Stromal cell of bone marrow (primary cell): ENCODE measurements at regions not wholly inside any gene's neighbourhood (a gene's known extent, or its start where the extent isn't known, plus 50 kb on each side); places are given as distances from the start of the nearest gene placed in this dataset.
"Not testable (repeated sequence)": the region's sequence is repeated elsewhere in the genome, so short reads cannot be mapped to it uniquely, and the experiment has no call there.

ENCODE experiments used
- DNase-seq: peaks from one replicate; pipeline ENCODE4 v3.0.0-alpha.2; 2012; ENCODE audit warnings: low read depth

DNA sequence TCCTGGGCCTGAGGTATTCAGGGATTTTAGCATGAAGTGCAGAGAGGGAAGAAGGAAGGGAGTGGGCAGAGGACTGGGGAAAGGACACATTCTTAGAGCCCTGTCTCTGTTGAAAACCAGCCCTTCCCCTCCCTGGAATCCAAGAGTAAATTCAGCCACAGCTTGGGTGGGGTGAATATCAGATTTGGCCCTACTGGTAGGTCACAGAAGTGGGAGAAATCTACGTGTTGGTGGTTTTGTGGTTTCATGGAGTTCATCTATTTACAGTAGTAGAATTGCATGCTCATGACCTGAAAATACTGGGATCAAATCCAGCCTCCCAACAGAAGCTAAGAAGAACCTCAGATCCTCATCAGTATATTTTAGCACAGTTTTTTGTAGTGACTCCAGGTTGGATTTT, 404.4 kb downstream of the BMP2 start:
- DNase-seq = peak; percentile 62

GRCh38 chr20:7174554-7174953, 407.1 kb downstream of the BMP2 start:
- DNase-seq = no peak

DNA sequence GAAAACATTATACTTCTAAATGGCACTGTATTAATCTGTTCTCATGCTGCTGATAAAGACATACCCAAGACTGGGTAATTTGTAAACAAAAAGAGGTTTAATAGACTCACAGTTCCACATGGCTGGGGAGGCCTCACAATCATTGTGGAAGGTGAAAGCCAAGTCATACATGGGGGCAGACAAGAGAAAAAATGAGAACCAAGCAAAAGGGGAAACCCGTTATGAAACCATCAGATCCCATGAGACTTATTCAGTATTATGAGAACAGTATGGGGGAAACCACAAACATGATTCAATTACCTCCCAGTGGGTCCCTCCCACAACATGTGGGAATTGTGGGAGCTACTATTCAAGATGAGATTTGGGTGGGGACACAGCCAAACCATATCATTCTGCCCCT, 408.3 kb downstream of the BMP2 start:
- DNase-seq = not testable (repeated sequence)

- no peak for DNase-seq
These were observed 410.5 kb downstream of the BMP2 start for GRCh38 chr20:7178004-7178403.

DNA sequence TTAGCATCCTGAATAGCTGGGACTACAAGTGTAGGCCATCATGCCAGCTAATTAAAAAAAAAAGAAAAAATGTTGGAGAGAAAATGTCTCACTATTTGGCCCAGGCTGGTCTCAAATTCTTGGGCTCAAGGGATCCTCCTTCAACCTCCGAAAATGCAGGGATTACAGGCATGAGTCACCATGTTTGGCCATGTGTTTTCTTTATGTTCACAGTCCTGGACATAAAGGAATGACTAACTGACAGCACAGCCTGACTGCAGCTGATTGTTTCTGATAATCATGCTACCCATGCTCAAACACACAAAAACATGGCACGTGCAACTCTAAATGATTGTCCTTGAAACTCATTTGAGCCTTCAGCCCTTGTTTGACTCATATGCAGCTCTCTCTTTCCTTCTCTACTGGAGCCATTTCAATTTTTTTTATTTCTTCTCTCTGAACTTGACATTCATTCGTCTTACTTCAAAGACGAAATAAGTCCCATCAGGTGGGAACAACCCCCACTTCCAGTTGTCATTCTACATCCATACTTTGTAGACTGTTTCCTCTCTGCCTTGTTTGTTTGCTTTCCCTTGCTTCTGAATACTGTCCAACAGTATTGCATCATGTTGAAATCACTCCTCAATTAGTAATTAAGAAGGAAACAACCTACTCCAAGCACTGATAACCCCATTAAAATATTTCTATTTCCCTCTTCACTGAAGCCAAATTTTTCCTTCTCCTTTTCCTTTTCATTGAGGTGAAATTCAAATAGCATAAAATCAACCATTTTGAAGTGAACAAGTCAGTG, 413.0 kb downstream of the BMP2 start:
- DNase-seq = no peak

- no peak for DNase-seq
These were observed 421.7 kb downstream of the BMP2 start for GRCh38 chr20:7189231-7189630.

DNA sequence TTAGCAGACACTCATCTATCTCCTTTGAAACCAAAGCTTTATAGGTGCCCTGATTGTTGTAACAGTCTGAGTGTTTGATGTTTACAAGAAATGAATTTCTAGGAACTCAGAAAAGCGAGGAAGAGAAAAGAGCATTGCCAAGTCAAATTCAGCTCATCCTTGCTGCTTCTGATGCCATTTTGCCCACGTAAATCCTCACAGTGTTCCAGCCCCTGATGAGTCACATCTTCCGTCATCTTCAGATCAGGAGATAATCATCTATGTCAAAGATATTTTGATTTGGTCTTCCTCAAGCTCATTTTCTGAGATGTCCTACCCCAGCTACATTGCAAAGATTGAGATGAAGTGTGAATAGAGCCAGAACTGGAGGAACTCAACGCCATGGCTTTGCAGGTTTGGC, 426.2 kb downstream of the BMP2 start:
- no peak for DNase-seq

DNA sequence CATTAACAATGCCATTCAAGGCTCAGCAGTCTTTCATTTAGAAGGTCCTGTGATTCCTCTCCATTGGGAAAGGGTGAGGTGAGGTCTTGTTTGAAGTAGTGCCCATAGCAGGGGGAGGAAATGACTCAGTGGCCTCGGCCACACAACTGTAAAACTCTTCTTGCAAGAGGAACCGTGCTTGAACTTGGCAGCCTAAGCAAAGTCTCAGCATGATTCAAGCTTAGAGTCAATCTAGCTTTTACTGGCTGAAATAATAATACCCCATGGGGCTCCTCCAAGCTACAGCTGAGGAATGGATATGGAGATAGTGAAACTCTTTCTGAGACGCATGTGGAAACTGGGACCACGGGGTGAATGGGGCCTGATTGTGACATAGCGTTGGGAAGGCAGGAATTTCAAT, 428.2 kb downstream of the BMP2 start:
- peak; percentile 95 for DNase-seq

DNA sequence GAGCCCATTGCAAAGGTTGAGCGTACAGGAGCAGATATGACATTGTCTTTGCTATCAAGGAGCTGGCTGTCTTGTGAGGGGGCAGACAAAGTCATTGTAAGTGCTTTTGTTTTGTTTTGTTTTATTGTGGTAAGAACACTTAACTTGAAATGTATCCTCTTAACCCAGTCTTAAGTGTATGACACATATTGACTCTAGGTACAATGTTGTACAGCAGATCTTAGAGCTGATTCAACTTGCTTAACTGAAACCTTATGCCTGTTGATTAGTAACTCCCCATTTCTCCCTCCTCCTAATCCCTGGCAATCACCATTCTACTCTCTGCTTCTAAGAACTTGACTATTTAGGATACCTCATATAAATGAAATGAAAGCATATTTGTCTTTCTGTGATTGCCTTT, 429.0 kb downstream of the BMP2 start:
- peak; percentile 59 for DNase-seq

GRCh38 chr20:7199861-7200260, 432.4 kb downstream of the BMP2 start:
- no peak for DNase-seq

- no peak for DNase-seq
These were observed 439.8 kb downstream of the BMP2 start for GRCh38 chr20:7207186-7207798.

- DNase-seq = no peak
These were observed 443.4 kb downstream of the BMP2 start for GRCh38 chr20:7210910-7211309.

GRCh38 chr20:7214081-7214740, 446.7 kb downstream of the BMP2 start:
- no peak for DNase-seq

- no peak for DNase-seq
These were observed 450.1 kb downstream of the BMP2 start for GRCh38 chr20:7217606-7218005.

DNA sequence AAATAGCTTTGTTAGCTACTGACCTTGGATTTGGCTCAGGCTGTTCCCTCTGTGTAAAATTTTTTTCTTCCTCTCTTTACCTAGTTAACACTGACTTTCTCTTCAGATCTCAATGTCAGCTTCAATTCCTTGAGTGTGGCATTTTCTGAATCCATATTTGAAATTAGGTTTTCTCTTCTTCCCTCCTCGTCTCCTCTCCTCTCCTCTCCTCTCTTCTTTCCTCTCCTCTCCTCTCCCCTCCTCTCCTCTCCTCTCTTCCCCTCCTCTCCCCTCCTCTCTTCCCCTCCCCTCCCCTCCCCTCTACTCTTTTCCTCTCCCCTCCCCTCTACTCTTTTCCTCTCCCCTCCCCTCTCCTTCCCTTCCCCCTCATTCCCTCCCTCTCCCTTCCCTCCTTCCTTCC, 453.3 kb downstream of the BMP2 start:
- DNase-seq = no peak

GRCh38 chr20:7226156-7226555, 458.7 kb downstream of the BMP2 start:
- DNase-seq = no peak

DNA sequence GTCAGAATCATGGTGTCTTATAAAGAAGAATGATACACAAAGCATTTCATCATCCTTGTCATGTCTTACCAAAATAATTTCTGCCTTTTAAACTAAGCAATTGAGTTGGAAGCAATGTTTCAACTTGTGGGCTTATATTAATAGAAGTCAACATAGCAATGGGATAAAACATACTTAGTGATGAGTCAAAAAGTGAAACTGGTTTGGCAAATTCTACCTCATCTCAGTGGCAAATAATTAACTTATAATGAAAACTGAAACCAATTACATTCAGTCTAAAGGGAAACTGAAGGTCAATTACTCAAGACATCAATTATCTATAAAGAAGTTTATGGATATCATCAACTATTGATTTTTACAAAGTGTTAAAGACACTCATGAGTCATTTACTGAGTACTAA, 463.8 kb downstream of the BMP2 start:
- DNase-seq = no peak

GRCh38 chr20:7232796-7233195, 465.3 kb downstream of the BMP2 start:
- no peak for DNase-seq

DNA sequence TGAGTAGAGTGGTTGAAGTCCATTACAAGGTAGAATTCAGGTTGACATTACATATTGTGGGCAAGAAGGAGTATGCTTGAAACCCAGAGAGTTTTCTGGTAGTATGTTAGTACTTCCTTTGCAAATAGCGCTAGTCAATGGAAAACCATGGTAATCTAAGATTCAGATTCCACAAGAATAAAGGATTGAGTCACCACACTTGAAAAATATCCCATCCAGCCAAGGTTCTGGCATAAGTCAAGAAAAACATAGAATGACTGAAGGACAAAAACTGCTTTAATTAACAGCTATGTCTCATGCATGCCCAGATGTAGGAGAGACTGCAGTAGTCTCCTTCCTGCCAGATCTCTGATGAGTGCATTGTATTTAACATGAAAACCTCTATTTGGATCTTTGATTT, 469.8 kb downstream of the BMP2 start:
- peak; percentile 62 for DNase-seq

GRCh38 chr20:7240490-7240889, 473.0 kb downstream of the BMP2 start:
- no peak for DNase-seq

- no peak for DNase-seq
These were observed 481.1 kb downstream of the BMP2 start for GRCh38 chr20:7248281-7249201.

DNA sequence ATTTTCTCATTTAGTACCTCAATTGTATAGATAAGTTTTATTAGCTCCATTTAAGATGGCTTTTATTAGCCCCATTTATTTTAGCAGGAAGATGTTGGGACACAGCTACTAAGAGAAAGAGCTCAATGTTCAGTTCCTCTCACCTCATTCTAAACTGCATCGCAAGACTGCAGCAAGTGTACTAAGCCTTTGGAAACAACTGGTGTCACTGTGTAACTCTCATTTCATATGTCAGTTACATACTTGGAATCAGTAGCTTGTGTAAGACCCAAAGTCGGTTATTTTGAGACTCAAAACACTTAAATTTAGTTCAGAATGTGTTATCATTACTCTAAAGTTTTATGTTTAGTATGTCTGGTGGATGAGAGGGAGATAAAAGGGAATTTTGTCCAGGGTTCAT, 482.9 kb downstream of the BMP2 start:
- no peak for DNase-seq
